ENCODE measurements at regions not wholly inside any gene's neighbourhood (a gene's known extent, or its start where the extent isn't known, plus 50 kb on each side); places are given as distances from the start of the nearest gene placed in this dataset.
"Not testable (repeated sequence)": the region's sequence is repeated elsewhere in the genome, so short reads cannot be mapped to it uniquely, and the experiment has no call there.

DNA sequence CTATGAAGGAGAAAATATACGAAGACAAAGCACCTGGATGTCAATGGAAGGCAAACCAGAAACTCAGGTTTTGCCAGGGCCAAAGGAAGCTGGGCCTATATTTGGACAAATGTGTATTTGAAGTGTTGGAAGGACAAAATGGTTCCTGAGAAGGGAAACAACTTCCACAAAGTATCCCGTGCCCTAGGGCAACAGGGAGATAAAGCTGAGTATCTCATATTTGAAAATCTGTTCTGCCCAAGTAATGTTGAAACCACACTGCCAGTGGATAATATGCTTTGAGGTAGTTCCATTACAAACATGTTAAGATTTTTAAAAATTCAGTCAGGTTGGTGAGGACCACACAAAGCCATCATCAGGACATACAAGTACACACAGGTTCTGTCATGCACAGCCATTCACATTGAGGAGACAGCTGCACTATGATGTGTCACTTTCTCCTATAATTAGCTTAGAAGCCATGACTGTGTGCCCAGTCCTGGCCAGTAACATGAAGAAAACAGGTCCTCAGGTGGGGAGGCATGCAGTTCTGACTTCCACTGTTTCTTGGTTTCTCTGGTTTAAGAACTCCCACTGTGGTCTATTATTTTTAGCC is 116.4 kb downstream of the PWWP3B start:
- Mint-ChIP-seq H3K4me1 (ENCODE audit: low read depth) (no peaks in the 10 kb centered on the region), H3K27me3 (ENCODE audit: low read depth) (no peaks in the 10 kb centered on the region), H3K36me3 (ENCODE audit: low read depth) (no peaks in the 10 kb centered on the region), H3K9me3 (ENCODE audit: low read depth) (peaks cover 14% of the 10 kb centered on the region), H3K4me3 (ENCODE audit: unreplicated experiment) (no peak overlapping the region), H3K27ac (ENCODE audit: unreplicated experiment) (no peak overlapping the region)
- no peak for DNase-seq (ENCODE audit: low spot score)
- TF ChIP-seq, protein P1, sequence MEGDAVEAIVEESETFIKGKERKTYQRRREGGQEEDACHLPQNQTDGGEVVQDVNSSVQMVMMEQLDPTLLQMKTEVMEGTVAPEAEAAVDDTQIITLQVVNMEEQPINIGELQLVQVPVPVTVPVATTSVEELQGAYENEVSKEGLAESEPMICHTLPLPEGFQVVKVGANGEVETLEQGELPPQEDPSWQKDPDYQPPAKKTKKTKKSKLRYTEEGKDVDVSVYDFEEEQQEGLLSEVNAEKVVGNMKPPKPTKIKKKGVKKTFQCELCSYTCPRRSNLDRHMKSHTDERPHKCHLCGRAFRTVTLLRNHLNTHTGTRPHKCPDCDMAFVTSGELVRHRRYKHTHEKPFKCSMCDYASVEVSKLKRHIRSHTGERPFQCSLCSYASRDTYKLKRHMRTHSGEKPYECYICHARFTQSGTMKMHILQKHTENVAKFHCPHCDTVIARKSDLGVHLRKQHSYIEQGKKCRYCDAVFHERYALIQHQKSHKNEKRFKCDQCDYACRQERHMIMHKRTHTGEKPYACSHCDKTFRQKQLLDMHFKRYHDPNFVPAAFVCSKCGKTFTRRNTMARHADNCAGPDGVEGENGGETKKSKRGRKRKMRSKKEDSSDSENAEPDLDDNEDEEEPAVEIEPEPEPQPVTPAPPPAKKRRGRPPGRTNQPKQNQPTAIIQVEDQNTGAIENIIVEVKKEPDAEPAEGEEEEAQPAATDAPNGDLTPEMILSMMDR (IDR thresholded peaks at IDR 0.05) = no peak

DNA sequence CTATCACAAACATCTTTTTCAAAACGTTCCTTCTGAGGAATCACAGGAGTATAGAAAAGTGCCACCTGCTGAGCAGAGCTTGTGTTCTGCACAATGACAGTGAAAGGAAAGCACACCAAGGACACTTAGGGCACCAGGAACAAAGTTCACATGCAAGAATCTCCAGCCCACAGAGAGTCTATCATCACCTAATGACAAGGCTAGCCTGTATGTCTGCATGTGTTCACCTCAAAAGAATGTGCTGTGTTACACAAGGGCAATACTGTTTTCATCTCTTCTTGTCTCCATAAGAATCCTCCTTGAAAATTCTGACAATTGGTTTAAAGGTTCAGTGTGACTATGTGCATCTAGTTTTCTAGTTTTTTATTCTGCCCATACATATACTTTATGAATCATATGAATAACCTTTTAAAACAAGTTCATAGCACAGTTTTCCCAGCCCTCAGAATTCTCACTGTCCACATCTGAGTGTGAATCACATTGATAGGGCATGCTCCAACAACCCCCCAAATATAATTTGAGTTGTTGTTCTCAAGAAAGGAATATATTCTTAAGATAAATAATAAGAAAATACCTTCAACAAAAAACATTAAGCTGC is 118.0 kb downstream of the PWWP3B start:
- Mint-ChIP-seq H3K27me3 (ENCODE audit: low read depth) (no peaks in the 10 kb centered on the region), H3K27ac (ENCODE audit: unreplicated experiment) (no peak overlapping the region), H3K4me1 (ENCODE audit: low read depth) (no peaks in the 10 kb centered on the region), H3K9me3 (ENCODE audit: low read depth) (peaks cover 14% of the 10 kb centered on the region), H3K36me3 (ENCODE audit: low read depth) (no peaks in the 10 kb centered on the region), H3K4me3 (ENCODE audit: unreplicated experiment) (no peak overlapping the region)
- DNase-seq (ENCODE audit: low spot score) = no peak
- TF ChIP-seq, protein P1 (IDR thresholded peaks at IDR 0.05) = no peak

DNA sequence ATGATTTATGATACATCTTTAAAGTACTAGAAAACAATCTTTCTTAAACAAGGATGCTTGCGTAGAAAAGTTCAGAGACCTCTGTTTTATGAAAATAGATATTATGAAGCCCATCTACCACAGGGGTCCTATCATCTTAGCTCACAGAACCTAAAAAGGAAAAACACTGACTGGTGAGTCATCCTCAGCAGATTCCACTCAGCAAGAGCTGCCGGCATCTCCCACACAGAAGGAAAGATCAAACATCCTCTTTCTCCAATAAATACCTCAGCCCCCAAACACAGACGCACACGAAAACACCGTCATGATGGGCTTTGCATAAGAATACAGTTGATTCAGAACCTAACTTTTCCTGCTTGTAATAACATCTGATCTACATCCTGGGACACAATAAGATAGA is 122.7 kb downstream of the PWWP3B start:
- H3K36me3 Mint-ChIP-seq (ENCODE audit: low read depth); H3K9me3 Mint-ChIP-seq (ENCODE audit: low read depth); H3K27me3 Mint-ChIP-seq (ENCODE audit: low read depth); H3K4me3 Mint-ChIP-seq (ENCODE audit: unreplicated experiment); H3K4me1 Mint-ChIP-seq (ENCODE audit: low read depth); DNase-seq (ENCODE audit: low spot score); H3K27ac Mint-ChIP-seq (ENCODE audit: unreplicated experiment): not testable (repeated sequence)

DNA sequence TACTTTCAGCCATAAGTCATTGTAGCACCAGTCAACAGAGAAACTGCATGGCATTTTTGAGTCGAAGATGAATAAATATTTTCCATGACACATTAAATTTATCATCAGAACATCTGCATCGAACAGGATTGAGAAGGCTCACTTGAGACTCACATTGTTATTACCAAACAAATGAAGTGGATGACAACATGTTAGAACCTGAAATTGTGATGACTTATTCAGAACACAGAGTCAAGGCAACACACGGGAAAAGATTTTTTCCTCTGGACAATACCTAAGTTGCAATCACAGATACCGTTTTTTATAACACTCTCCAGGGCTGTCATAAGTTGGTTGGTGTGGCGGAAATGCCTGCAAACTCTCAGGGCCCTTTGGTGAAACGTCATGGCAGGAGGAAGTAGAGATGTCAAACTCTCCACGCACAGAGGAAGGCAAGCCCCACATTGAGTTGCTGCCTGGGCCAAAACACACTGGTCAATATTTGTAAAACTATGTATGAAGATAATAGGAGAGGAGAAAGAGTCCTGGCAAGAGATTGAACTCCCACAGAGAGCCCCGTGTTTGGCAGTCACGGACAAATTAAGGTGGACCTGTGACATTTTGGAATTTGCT is 123.8 kb downstream of the PWWP3B start:
- H3K4me3 Mint-ChIP-seq (ENCODE audit: unreplicated experiment); DNase-seq (ENCODE audit: low spot score); H3K4me1 Mint-ChIP-seq (ENCODE audit: low read depth); H3K36me3 Mint-ChIP-seq (ENCODE audit: low read depth); H3K27ac Mint-ChIP-seq (ENCODE audit: unreplicated experiment); H3K27me3 Mint-ChIP-seq (ENCODE audit: low read depth); H3K9me3 Mint-ChIP-seq (ENCODE audit: low read depth): not testable (repeated sequence)

DNA sequence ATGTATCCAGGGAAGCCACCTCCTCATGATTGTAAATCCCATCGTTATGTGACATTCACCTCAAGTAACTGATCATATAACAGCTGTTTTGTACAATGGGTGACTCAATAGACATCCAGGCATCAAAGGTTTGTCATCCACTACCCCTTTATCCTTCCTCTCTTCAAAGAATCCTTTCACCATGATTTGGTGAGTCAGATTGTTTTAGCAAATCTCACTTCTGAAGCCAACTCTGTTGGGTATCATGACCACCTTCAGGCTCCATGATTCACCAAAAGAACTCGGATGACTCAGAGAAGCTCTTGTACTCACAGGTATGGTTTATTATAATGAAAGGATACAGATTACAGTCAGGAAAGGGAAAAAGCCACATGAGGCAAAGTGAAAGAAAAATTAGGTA is 132.1 kb downstream of the PWWP3B start:
- DNase-seq (ENCODE audit: low spot score) = no peak
- TF ChIP-seq, protein P1 (IDR thresholded peaks at IDR 0.05) = no peak
- no peaks in the 10 kb centered on the region for H3K36me3 Mint-ChIP-seq (ENCODE audit: low read depth)
- no peak overlapping the region for H3K4me3 Mint-ChIP-seq (ENCODE audit: unreplicated experiment)
- no peaks in the 10 kb centered on the region for H3K4me1 Mint-ChIP-seq (ENCODE audit: low read depth)
- no peak overlapping the region for H3K27ac Mint-ChIP-seq (ENCODE audit: unreplicated experiment)
- no peaks in the 10 kb centered on the region for H3K27me3 Mint-ChIP-seq (ENCODE audit: low read depth)
- H3K9me3 Mint-ChIP-seq (ENCODE audit: low read depth) = peaks cover 20% of the 10 kb centered on the region

DNA sequence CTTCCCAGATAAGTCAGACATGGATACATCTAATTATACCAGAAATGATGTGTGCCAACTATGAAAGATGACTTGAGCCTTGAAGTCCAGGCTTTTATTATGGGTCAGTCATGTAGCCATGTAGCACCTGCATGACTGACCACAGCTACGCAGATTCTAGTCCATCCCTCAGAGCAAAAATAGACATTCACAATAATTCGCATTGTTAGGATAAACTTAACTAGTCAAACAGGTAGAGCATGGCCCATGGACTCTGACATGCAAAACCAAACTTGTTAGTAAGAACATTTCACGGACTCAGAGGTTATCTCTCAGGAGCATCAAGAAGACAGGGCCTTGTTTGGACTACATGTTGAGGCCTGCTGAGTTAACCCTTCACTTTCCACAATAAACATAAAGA is 132.6 kb downstream of the PWWP3B start:
- peaks cover 21% of the 10 kb centered on the region for H3K9me3 Mint-ChIP-seq (ENCODE audit: low read depth)
- H3K4me1 Mint-ChIP-seq (ENCODE audit: low read depth) = no peaks in the 10 kb centered on the region
- no peak for DNase-seq (ENCODE audit: low spot score)
- no peak overlapping the region for H3K4me3 Mint-ChIP-seq (ENCODE audit: unreplicated experiment)
- TF ChIP-seq, protein P1 (IDR thresholded peaks at IDR 0.05) = no peak
- no peak overlapping the region for H3K27ac Mint-ChIP-seq (ENCODE audit: unreplicated experiment)
- no peaks in the 10 kb centered on the region for H3K36me3 Mint-ChIP-seq (ENCODE audit: low read depth)
- no peaks in the 10 kb centered on the region for H3K27me3 Mint-ChIP-seq (ENCODE audit: low read depth)
